Erythroblast (primary cell): ENCODE measurements at regions not wholly inside any gene's neighbourhood (a gene's known extent, or its start where the extent isn't known, plus 50 kb on each side); places are given as distances from the start of the nearest gene placed in this dataset.

Experiments used
- DNase-seq, 2 experiments: peaks; one replicate each; lab custom pipeline; 2025; lab: John Stamatoyannopoulos, UW
- GATA1 ChIP-seq: IDR thresholded peaks from 2 replicates; pipeline ENCODE4 v1.6.1; 2011; ENCODE audit warnings: low read depth, mild to moderate bottlenecking, control low read depth, low read length, moderate library complexity
- POLR2A ChIP-seq: IDR thresholded peaks from 2 replicates; pipeline ENCODE4 v1.6.1; 2011; ENCODE audit warnings: mild to moderate bottlenecking, low read length

DNA sequence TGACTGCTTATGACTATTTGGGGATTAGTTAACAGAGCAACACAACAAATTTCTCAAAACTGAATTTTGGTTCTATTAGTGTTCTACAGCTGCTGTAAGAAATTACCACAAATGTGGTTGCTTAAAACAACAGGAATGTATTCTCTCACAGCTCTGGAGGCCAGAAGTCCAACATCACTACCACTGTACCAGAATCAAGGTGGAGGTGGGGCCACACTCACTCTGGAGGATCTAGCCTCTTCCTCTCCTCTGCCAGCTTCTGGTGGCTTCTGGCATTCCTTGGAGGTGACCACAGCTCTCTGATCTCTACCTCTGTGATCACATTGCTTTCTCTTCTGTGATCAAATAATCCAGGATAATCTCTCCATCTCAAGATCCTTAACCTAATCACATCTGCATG lies 194.7 kb upstream of the BMPER start:
- no peak for DNase-seq
- no peak for TF ChIP-seq GATA1
- TF ChIP-seq POLR2A = no peak

DNA sequence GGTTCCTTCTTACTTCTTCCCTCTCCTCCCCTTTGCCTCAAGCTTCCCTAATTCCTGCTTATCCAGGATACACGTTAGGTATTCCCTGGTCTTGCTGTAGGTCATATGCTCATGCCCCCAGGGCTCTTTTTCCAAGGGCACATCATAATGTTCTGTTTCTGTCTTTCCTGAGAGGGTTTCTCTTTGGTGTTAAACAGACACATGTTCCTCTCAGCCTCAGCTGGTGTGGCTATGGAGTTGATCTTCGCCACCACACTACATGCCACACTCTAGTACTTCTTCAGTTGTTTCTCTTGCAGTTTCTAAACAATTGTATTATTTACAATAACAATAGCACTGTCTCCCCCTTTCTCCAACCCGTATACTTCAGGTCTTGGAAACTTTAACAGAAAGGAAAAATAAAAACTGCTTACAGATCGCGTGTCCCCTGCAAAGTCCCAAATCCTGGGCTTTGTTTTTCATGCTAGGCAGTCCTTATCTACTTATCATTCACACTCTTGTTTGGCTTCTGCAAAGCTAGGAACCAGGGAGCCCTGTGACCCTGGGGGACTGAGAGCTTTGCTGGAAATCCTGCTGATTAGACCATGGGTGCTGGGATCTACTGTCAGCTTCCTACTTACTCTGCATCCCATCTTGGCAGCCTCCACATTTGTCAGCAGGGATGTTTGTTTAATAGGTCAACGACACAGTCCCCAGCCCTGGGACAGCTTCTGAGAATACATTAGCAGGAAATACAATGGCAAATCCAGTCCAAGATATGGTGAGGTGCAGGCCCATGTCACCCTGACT lies 193.9 kb upstream of the BMPER start:
- TF ChIP-seq POLR2A (no peak), GATA1 (no peak)
- DNase-seq = no peak

DNA sequence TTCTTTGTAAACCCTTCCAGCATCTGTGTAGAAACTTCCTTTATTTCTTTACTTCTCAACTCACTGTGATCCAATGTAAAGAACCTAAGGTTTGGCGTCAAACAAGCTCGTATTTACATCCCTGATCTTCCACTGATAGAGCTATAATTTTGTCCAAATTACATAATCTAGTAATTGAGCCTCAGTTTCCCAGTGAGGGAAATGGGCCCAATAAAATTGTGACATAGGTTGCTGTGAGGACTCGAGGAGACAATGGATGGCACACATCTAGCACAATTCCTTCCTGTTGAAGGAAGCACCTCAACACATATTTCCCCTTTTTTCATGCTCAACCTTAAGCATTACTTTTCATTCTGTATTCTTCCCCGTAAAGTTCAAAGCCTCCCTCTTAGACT lies 193.3 kb upstream of the BMPER start:
- TF ChIP-seq POLR2A (no peak), GATA1 (no peak)
- no peak for DNase-seq

DNA sequence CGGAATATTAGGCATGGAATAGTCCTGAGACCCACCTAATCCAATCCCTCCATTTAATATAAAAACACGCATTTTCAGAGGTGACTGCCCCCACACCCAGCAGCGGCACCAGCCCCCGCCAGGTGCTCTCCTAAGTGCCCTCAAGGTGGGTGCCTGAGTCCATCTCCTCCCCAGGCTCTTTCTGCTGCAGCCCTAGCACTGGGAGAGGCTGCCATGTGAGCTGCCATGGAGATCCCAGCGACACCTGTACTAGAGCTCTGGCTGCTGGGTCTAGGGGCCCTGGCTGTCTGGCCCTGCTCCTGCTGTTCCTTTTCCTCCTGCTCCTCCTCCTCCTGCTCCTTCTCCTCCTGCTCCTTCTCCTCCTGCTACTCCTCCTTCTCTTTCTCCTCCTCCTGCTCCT lies 191.1 kb upstream of the BMPER start:
- no peak for DNase-seq
- TF ChIP-seq POLR2A (no peak), GATA1 (no peak)

DNA sequence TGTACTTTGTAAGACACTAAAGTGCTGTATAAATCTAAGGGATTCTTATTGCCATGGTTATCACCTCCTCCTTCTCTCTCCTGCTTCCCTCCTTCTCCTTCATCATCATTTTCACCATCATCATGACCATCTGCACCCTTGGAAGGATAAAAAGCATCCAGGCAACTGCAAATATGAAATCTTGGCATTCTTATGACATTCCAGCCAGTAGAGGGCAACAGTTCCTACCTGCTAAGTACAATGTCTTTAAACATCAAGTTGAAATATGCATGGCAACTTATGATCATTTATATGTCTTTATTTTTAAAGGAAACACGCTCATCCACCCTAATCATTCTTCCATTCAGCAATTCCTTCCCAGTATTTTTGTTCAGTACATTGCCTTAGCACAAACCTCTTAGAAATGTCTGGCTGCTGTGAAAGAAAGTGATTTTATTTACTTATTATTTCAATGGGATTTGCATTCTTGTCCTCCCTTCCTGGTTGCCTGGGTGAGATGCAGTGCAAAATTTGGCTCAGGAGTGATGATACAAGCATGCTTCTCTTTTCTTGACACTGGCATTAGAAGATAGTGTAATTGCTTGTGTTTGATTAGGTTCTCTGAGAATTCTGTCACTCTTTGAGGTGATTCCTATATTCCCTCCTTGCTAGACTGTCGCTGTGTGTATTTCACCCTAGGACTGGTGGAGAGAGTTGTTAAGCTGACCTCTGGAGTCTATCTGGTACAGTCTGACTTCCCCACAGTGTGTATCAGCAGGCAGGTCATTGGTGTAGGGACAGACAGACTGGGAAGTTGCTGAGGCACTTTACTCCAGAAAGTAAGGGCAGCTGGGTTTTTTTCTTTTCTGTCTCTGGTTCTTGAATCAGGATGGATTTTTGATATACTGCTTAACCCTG lies 188.5 kb upstream of the BMPER start:
- TF ChIP-seq POLR2A (no peak), GATA1 (no peak)
- peak; percentile 6 to 23 for DNase-seq

DNA sequence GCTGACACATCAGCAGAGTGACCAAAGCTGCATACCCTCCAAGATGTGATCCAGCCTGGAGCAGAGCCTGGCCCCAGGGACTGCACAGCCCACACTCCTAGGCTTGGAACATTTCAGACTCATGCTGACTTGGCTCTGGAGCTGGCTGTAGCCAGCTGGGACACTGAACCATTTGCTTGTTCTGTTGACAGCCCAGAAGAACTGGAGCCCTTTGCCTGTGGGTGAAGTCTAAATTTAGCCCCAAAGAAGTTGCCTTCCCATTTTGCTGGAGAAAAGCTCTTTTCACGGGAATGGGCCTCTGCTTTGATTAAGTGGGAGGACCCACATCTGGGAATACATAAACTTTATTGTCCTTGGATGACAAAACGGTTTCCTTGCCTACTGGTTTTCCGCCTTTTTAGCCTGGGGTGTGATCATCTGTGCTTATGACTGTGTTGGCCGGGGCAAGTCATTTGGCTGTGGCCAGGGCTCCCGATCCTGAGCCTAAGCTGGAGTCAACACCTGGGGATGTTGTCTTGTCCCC lies 186.2 kb upstream of the BMPER start:
- TF ChIP-seq GATA1 (no peak), POLR2A (no peak)
- no peak for DNase-seq

DNA sequence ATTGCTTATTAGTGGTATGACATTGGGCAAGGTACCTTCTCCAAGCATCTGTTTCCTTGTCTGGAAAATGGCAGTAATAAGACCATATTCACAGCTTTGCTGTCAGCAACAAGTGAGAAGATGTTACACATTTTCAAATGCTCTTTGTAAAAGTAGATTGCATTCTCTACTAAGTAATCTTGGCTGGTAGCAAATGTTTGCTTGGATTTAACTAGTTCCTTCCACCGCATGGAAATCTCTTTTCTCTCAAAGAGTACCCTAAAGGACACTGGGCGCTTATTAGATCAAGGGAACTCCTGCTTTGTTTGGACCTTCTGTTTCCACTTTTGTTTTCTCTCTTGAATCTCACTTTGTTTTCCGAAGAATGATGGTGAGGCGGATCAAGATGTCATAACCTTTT lies 185.2 kb upstream of the BMPER start:
- DNase-seq = no peak
- TF ChIP-seq GATA1 (no peak), POLR2A (no peak)

DNA sequence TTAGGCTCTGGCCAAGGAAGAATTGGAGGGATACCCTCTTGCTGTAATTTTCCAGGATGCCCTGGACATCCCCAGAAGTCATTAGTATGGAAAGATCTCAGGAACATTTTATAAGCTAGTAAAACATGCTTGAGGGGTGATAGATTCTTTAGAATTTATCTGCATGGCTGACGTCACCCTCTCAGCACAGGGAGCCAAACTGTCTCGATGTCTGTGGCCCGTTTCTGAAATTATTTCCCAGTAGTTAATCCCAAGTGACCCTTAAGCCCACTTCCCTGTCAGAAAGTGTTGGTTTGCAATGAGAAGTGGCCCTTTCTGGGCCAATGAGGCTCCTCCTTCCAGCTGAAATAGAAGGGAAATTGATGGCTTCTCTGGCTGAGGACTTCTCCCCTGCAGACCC lies 184.5 kb upstream of the BMPER start:
- DNase-seq = no peak
- no peak for TF ChIP-seq GATA1
- no peak for TF ChIP-seq POLR2A

DNA sequence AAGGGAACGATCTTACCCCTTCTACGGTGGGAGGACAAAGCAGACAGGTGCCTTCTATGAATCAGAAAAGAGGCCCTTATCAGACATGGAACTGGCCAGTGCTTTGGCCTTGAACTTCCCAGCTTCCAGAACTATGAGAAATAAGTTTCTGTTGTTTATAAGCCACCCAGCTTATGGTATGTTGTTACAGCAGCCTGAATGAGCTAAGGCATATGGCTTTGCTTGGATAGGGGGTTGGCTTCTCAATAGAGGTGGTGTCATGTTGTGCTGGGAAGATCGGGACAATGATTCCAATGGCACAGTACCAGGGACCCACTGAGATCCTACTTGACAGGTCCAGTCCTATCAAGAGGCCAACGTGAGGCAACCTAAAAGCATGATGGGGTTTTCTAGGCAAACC lies 183.4 kb upstream of the BMPER start:
- DNase-seq = no peak
- no peak for TF ChIP-seq GATA1
- TF ChIP-seq POLR2A = no peak

DNA sequence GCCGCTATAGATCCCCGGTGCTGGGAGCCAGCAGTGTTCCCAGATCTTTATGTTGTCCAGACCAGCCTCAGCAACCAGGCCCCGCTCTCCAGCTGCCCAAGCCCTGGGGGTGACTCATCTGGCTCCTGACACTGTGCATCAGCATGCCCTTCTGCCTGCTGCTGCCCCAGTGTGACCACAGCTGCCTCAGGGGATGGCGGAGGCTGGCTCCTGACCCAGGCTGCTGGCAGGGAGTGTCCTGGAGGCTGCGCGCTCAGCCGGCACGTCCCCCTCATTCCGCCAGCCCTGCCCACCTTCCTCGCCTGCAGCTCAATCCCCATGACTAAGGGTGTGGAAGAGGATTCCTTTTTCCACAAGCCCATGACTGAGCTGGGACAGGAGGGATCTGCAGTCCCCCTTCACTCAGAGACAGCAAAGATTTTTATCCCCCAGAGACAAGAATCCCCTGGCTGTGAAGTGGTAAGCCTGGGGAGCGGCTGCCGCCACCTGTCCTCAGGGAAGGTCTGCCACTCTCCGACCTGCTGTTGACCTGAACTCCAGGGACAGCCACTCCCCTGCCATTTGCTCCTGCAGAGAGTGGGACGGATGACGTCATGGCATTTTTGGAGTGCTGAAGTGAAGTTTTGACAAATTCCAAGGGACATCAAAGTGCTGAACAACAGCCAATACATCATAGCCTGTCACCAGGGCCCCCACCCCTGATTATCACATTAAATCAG lies 182.8 kb upstream of the BMPER start:
- no peak for DNase-seq
- TF ChIP-seq POLR2A (no peak), GATA1 (no peak)

DNA sequence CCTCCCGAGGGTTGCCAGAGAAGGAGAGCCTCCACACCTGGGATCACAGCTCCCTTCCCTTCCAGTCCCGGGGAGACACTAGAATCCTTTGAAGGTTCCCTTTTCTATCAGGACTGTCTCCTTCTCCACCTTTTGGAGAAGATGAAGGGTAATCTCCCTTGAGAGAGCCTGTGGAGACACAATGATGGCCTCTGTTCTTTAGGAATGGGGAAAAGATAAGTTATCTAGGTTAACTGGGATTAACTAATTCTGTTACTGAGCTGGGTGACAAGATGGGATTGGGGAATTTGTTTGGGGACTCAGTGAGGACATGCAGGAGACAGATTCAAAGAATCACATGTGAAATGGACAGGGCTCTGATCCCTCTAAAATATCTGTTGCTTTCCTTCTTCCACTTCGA lies 181.1 kb upstream of the BMPER start:
- DNase-seq = no peak
- no peak for TF ChIP-seq GATA1
- TF ChIP-seq POLR2A = no peak

DNA sequence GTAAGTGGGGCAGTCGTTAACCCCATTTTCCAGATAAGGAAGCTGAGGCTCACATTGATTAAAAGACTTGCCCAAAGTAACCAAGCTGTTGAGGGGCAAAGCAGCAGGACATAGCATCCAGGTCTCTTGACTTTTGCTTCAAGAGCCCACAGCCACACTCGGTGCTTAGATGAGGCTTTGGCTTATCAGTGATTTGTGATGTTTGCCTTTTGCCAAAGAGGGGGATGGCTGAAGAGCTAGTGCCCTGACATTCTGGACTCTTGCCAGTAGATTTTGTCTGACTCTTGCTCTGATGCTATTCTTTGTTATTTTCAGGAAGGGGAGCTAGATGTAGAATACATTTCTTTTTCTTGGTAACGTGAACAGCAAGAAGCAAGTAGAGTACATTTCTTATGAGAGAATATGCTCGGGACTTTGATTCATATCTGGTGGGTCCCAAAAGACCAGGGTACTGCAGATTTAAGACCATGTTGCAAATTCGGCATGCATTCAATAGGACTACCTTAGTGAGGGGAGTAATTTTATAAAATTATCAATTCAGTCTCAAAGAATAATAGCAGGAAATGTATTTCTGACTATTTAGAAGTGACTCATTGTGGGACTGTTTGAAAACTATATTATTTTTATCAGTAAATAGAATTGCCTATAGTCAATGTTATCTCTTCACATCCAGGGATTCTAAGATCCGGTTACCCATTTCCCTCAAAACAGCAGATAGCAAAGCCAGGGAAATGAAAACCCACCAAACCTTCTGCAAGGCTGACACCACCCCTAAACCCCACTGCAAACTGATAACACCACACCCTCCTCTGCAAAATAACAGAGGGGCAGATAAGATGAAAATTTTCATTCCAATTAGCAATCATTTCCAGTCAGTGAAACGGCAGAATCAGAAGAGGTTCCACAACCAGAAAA lies 180.0 kb upstream of the BMPER start:
- peak in 1 of 2 experiments; percentile 15 for DNase-seq
- TF ChIP-seq POLR2A = no peak
- TF ChIP-seq GATA1 = no peak
